ENCODE measurements at regions not wholly inside any gene's neighbourhood (a gene's known extent, or its start where the extent isn't known, plus 50 kb on each side); places are given as distances from the start of the nearest gene placed in this dataset.
"Not testable (repeated sequence)": the region's sequence is repeated elsewhere in the genome, so short reads cannot be mapped to it uniquely, and the experiment has no call there.

DNA sequence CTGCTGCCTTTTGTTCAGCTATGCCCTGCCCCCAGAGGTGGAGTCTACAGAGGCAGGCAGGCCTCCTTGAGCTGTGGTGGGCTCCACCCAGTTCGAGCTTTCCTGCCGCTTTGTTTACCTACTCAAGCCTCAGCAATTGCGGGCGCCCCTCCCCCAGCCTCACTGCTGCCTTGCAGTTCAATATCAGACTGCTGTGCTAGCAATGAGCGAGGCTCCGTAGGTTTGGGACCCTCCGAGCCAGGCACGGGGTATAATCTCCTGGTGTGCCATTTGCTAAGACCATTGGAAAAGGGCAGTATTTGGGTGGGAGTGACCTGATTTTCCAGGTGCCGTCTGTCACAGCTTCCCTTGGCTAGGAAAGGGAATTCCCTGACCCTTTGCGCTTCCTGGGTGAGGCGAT is 51.9 kb downstream of the DIPK2A start:
- not testable (repeated sequence) for DNase-seq

DNA sequence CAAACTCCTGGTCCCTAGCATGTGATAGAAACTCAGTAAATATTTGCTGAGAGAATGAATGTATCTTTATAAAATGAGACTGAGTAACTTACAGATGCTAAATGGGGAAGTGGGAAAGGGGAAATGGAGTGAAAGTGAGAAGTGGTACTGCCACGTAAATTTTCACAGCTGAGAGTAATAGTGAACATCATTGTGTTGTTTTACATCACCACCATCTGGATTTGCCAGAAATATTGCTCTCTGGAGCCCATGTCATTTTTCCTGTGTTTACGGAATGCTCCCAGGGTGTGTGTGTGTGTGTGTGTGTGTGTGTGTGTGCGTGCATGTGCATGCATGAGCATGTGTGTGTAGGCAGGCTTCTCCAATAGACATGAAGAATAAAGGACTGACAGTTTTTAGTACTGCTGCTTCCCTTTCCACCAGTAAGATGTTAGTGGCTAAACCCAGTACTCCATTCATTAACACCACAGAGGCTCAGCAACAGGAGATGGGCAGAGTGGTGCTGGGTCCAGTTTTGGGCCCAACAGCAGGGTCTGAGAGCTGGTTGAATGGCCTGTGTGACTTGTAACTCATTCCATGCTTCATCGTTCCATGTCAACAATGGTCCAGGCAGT is 57.3 kb downstream of the DIPK2A start:
- peak; percentile 4 for DNase-seq

DNA sequence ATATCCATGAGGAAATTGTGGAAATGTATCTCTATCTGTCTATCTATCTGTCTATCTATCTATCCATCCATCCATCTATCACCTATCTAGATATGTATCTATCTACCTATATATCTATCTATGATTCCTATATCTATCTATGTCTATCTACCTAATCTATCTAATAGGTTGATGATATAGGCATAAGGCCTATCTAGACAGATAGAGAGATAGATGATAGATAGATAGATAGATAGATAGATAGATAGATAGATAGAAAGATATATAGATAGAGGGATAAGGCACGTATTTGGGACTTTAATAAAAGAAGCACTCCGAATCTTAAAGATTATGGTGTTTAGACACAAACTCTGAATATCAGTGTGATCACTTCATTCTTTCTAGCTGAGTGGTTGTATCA is 58.1 kb downstream of the DIPK2A start:
- no peak for DNase-seq

DNA sequence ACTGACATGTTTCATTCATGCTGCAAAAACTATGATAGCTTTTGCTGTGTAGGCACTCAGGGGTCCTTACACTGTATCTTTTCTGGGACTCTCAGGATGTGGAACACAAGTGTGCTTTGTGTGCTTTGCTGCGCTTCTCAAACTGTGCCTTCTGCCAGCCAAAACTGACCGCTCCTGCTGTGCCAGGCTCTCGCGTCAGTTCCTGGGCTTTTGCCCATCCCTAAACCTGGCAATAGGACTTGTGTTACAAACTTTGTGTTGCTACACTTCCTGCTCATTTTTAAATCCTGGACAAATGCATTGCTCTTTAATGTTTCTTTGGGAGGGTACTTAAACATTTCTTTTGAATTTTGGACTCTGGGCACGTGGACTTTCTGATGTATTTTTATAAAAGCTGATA is 60.3 kb downstream of the DIPK2A start:
- no peak for DNase-seq

DNA sequence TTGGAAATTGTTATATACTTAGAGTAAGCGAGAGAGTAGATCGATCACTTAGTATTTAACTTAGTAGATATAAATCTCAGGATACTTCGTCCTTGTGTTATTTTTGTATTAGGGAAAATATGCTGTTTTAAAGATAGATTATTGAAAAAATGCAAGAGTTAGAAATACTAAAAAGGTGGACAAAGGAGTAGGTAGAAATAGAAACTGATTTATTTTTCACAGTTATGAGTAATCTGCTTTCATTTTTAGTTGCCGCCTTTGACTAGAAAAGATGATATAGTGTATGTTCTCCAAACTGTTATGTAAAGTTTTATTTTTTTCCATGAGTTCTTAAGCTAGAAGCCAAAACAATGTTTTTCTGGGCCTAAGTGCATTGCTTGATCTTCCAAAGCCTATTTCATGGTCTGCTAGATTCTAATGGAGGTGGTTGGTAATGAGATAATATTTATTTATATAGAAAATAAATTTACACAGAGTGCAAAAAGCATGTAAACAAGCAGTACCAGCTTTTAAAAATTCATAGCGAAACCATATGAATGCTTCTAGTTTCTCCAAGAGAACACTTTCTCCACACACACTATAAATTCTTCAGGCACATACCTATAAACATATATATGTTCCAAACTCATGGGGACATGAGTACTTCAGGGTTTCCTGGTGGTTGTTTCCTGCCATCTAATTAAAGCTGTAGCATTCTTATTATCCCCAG is 61.1 kb downstream of the DIPK2A start:
- no peak for DNase-seq

DNA sequence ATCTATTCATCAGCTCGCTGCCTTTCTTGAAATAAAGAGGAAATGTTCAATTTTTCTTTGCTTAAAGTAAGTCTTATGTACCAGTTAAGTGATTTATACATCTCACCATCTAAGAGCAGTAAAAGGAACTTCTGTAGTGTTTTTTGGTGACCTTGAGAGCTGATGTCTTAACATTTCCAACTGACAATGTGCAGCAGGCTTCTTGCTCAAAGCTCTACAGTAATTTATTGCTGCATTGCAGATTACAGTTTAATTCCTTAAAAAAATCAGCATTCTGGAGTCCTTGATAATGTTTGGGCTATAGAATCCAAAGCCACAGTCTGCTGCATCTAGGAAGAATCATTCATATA is 61.6 kb downstream of the DIPK2A start:
- DNase-seq: no peak

DNA sequence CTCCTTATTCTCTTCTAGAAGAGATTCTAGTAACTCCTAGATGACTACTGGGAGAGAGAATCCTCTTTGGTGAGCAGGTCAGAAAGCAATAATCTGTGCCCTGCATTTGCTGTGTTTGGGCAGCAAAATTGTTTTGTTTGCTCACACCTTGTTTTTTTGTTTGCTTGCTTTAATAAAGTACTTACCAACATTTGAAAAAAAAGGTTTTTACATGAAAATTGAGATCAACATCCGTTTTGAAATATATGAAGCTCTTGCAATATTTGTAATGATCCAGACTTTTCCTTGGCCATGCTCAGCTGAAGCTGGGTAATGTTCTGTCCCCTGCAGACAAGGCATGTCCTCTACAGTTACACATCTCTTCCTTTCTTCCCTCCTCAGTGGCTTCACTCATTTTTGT is 62.2 kb downstream of the DIPK2A start:
- DNase-seq: no peak

DNA sequence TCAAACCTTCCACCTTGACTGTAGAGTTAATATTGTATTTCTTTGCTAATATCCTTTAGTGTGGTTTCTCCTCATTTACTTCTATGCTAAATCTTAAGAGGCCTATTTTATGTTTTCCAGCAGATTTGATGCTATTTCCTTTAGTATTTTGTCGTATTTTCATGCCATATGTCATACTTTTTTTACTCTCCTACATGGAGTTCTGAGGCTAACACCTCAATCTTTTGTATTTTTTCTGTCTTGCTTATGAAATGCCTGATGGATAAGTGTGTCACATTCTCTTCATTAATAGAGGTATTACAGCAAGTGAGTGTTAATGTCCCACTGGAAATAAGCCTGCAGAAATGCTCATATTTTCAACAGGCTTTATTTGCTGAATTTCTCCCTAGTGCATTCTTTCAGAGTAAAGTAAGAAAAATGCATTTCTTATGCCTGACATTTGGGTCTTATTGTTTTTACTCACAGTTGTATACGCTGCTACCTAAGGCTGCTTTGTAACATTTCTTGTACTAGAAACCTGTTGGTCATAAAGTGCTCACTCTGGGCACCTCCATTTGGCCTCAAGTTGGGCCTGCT is 63.2 kb downstream of the DIPK2A start:
- no peak for DNase-seq

DNA sequence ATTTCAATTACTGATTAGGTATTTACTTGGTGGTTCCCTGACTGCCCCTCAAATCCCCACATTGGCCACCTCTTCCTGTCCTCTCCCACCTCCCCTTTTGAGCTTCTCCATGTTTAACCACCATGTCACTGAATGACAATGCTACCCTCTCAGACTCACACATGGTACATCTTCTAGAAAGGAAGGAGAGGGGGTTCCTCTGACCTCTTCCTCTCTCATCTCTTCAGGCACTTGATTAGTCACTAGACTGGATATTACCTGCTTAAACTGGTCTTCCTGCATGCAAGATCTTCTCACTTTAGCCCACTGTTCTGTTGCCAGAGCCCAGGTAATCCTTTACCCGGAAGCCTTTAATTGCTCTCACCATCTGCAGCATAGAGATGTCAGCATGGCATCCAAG is 64.9 kb downstream of the DIPK2A start:
- no peak for DNase-seq

DNA sequence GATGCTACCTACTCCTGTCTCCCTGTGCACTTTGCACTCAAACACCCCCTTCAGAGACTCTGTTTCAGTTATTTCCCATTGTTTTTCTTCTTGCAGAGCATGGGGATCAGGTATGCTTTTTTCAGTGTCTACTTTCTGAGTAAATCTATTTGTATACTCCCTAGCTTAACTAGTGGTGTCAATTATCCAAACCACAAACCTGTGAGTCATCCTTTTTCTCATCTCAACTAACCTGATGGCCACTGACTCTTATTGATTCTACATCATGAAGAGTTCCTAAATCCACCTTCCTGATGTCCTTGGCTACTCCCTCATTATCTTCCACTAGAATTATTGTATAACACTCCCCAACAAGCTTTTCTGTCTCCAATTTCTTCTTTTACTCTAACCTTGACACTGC is 68.0 kb downstream of the DIPK2A start:
- DNase-seq: no peak

DNA sequence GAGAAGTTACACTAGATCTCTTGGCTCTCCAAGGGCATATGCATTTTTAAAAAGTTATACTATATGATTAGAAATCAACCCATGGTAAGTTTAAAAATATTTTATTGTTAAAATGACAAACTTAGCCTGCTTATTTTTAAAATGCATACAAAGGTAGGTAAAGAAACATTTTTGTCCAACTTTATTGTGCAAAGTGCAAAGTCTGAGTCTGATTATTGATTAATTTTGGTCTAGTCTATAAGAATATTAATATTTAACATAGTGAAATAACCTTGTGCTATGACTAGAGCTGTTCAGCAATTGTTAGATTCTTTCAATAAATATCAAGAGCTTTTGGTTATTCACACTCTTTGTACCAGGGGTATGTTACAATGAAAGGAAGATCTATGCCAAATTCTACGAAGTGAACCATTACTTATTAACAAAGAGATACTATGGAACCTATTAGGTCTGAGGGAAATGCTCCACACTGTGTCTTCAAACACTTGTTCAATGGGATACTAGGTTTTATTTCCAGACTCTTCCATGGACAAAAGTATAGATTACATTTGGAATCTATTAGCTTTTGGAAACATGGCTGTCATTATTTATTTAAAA is 70.4 kb downstream of the DIPK2A start:
- DNase-seq: no peak

DNA sequence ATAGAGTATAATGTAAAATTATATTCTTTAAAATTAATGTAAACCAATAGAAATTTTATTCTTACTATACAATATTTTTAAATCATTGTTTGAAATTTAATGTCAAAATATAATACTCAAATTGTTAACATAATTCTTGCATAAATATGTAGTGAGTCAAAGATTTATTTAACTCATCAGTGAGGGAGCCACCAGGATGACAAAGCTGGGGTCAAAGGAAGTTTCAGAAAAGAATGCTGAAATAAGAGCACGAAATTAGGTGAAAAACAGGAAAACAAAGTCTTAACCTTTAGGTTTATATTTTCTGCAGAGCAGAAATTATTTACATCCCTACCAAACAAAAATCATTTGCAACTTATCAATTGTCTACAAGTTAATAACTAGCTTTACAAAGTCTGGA is 74.1 kb downstream of the DIPK2A start:
- DNase-seq: no peak

DNA sequence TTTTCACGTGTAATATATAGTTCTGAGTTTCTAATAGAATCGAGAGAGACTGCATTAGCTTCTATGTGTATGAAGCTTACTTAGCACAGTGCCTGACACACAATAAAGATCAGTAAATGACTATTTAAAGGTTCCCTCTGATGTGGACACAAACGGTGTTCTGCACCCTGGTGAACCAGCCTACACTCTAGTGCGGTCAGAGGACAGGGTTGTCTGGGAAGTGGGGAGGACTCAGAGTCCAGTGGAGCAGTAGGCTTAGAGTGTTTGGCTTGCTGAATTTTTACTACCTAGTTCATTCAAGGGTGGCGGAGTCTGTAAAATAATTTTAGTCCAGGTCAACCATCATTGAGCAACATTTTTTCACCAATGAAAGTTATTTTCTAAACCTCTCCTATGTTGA is 77.8 kb downstream of the DIPK2A start:
- no peak for DNase-seq

DNA sequence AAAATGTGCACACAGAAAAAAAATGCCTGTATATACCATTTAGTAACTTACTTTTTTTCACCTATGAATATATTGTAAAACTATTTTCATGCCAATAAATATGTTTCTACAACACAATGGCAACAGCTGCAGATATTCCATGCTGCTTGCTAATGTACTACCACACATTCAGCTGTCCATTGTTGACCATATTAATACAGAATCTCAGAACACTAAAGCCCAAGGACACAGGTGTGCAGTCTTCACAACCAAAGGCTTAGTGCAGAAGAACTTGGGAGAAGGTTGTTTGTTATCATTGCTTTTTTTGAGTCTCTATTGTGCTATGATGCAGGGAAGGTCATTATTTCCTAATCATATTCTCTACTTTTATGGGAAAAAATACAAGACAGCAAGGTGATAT is 79.6 kb downstream of the DIPK2A start:
- no peak for DNase-seq

DNA sequence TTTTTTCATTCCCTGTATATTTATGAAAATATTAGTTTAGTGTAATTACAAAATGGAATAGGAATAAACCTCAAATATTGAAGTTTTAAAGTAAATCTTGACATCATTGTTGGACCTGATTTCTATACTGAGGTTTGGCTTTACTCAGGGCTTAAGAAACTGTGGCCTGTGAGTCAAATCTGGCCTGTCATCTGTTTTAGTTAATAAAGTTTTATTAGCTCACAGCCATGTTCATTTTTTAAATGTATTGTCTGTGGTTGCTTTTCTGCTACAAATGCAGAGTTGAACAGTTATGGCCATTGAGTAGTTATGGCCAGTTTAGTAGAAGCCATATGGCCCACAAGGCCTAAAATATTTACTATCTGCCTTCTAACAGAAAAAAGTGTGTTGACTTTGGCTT is 80.7 kb downstream of the DIPK2A start:
- no peak for DNase-seq

DNA sequence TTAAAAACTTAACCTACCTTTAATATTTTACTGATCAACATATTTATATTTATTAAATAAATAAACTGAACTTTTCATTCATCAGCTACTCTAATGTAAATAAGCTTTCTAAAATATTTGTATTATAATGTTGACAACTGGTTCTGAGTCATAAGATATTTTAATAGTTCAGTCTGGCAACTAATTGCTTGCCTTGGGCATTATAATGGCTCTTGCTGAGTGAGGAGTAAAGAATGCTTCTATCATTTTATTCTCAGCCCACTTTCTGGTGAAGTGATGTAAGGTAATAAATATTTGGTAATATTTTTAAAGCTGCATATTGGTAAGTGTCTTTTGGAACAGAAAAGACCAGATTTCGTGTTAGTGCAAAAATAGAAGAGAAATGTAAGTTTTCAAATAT is 81.5 kb downstream of the DIPK2A start:
- no peak for DNase-seq

DNA sequence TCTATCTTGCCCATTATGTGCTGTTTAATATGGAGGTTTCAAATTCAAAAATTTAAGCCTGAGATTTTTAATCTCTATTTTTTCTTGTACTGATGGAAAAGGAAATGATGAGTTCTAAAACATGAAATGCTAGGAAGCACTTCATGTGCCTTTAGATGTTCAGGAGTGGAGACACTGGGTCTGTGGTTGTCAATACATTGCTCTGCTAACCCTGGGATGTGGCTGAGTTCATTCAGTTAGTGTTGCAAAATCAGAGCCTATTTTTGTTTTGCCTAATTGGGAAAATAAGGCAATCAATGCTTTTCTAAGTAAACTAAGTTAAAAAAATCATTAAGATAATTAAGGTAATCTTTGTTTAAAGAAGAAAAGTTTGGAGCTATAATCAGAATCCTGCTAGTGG is 83.1 kb downstream of the DIPK2A start:
- no peak for DNase-seq

DNA sequence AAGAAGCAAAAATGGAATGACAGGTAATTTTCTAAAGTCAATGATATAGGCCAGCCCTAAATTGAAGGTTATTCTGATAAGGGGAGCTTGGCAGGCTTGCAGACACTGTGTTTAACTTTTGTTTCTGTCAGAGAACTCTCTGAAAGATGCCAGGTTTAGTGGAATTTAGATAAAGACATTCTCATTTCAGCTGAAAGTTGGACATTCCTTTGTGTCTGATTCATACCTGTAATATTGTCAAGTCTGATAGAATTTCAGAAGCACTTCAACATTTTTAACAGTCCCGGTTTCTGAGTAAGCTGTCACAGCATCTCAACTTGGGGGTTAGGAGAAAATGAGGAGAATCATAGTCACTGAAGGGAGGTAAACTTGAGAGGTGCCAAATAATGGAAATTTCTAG is 84.0 kb downstream of the DIPK2A start:
- DNase-seq: no peak

DNA sequence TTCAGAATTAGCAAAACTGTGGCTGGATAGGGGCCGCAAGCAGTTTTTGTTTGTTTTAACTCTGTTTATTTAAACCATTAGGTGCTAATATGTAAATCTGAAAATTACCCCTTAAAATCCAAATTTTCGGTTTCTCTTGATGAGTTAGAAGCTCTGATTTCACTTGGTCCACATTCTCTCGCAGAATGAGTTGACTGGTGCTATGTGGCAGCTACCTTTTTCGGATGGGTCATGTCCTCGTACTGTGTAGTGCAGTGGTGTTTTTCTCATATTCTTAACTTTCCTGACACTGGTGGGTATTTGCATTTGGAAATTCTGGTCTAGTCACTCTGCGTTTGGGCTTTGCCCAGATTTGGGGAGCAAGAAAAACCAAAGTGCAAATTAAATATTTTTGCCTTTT is 87.1 kb downstream of the DIPK2A start:
- DNase-seq: no peak

DNA sequence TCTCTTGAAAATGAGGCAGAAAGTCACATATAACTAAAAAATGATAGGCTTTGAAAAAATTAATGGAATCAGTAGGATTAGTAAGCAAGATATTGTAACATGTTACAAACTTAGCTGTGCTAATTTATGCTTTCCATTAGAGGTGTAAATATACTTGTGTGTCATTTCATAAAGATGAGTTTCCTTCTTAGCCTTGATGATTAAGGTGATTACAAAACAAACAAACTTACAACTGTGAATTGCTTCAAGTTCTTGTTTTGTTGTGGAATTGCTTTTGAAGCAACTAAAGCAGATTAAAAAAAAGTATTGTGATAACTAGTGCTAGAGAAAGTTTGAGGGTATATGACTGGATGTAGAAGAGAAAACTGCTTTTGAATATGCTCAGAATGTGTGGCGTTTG is 87.9 kb downstream of the DIPK2A start:
- no peak for DNase-seq

DNA sequence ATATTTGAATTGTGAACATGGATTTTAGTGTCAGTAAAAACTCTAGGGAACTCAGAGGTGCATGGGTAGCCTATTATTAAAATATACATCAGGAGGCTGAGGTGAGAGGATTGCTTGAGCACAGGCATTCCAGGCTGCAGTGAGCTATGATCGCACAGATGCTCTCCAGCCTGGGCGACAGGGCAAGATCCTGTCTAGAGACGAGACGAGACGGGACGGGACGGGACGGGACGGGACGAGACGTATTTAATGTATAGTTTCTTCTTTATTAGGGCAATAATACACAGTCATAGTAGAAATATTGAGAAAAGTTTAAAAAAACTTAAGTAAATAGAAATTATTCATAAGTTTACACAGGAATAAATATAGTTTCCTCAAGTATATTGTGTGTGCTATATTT is 89.3 kb downstream of the DIPK2A start:
- no peak for DNase-seq

DNA sequence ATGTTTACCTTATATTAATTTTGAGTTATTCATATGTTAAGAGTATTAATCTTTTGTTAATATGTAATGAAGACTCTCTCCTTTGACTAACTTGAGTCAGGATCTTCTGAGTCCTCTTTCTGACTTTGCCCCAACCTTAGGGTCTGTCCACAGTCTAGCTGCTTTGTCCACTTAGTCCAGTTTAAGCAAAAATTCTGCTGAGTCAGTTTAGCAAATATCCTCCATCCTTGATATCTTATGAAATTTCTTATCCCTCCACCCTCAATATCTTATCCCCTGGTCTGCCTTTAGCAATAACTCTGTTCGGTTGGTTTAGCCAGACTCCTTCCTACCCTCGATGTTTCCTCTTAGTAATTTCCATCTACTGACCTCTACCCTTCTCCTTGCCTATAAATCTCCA is 91.7 kb downstream of the DIPK2A start:
- no peak for DNase-seq

DNA sequence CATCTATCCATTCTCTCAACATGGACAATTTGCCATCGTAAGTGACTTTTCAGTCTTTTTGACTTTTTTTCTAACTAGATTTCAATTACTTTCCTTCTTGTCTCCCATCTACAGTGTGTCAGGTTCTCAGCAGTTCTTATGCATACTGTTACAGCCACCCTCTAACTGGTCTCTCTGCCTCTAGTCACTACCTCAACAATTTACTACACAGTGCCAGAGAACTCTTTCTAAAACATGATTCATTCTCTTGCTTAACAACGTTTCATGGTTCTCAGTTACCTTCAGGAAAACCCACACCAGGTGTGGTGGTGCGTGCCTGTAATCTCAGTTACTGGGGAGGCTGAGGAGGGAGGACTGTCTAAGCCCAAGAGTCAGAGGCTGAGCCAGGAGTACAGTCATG is 95.4 kb downstream of the DIPK2A start:
- no peak for DNase-seq

DNA sequence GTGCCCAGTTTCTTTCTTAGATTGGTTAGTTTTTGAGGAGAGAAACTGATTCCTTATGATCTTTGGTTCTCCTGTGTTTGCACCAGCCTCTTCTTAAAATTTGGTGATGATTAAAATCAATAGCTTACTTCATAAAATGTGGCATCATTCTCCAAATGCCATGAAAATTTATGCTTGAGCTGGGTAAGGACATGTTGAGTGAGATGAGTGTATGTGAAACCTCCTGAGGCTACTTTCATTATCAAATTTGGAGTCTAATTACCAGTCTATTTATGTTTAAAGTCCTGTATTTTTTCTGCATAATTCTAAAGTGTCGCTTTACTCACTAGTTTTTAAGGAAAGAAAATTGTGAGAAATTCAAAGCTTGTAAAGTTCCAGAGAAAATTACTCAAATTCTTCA is 102.1 kb downstream of the DIPK2A start:
- DNase-seq: no peak

DNA sequence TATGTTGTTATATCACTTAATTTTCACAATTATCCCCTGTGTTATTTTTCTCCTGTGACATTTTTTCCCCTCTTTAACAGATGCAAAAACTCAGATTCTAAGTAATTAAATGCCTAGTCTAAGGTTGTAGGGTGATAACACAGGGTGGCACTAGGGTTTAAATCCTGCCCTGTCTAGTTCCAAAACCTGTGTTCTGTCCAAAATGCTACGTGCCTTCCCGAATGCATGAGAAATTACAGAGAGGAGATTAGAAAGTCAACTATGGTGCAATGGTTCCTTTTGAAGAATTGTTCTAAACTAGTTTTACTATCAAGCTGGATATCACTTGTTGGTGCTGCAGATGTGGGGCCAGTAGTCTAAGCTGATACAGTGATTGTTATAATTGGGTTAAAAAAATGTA is 108.0 kb downstream of the DIPK2A start:
- DNase-seq: no peak

Measured in GF-D8 (cell line).